22Rv1 (cell line): ENCODE measurements at regions not wholly inside any gene's neighbourhood (a gene's known extent, or its start where the extent isn't known, plus 50 kb on each side); places are given as distances from the start of the nearest gene placed in this dataset.

ENCODE experiments used
- H3K27ac ChIP-seq: fragments of 450-650 bp; 2 replicates; pipeline ENCODE4 v1.5.1; 2017
- ZFX ChIP-seq: fragments of 450-650 bp; IDR thresholded peaks from 2 replicates; pipeline ENCODE4 v1.6.1; 2017; ENCODE audit warnings: antibody characterized with exemption, borderline replicate concordance
- TF ChIP-seq, protein P1 (sequence below): fragments of 450-650 bp; IDR thresholded peaks from 2 replicates; pipeline ENCODE4 v1.5.1; 2017; ENCODE audit warnings: mild to moderate bottlenecking

DNA sequence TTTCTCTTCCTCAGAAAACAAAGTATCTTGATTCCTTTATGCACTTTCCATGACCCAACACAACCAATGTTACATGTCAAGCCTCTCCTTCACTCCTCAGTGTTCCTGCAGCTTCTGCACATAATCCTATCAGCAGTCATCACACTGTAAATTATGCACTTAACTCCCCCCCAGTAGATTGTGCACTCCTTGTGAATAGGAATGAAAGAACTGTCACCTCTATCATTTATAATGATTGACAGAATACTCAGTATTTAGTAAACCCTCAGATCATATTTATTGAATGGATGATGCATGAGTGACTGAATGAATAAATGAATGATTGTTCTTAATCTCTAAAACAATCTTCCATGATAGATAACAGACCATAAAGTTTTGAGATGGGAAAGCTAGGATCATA lies 253.3 kb downstream of the HS3ST1 start:
- TF ChIP-seq ZFX = no peak
- TF ChIP-seq, protein P1, sequence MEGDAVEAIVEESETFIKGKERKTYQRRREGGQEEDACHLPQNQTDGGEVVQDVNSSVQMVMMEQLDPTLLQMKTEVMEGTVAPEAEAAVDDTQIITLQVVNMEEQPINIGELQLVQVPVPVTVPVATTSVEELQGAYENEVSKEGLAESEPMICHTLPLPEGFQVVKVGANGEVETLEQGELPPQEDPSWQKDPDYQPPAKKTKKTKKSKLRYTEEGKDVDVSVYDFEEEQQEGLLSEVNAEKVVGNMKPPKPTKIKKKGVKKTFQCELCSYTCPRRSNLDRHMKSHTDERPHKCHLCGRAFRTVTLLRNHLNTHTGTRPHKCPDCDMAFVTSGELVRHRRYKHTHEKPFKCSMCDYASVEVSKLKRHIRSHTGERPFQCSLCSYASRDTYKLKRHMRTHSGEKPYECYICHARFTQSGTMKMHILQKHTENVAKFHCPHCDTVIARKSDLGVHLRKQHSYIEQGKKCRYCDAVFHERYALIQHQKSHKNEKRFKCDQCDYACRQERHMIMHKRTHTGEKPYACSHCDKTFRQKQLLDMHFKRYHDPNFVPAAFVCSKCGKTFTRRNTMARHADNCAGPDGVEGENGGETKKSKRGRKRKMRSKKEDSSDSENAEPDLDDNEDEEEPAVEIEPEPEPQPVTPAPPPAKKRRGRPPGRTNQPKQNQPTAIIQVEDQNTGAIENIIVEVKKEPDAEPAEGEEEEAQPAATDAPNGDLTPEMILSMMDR = no peak
- no peak overlapping the region for H3K27ac ChIP-seq

DNA sequence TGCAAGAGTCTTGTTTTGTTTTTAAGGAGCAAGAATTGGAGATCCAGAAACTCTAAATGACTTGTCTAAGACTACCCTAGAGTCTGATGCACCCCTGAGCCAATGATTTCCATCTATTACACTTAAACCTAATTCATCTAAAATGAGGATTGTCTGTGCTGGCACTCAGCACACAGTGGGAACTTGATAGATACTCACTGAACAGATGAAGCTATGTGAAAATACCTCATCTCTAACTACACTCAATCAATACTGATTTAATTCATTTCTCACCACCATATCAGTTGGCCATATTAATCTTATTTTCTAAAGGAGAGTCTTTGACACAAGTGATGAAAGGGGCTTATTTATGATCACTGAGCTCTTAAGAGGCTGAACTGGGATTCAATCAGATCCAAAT lies 262.1 kb downstream of the HS3ST1 start:
- TF ChIP-seq, protein P1 = no peak
- TF ChIP-seq ZFX = no peak
- H3K27ac ChIP-seq = no peak overlapping the region

DNA sequence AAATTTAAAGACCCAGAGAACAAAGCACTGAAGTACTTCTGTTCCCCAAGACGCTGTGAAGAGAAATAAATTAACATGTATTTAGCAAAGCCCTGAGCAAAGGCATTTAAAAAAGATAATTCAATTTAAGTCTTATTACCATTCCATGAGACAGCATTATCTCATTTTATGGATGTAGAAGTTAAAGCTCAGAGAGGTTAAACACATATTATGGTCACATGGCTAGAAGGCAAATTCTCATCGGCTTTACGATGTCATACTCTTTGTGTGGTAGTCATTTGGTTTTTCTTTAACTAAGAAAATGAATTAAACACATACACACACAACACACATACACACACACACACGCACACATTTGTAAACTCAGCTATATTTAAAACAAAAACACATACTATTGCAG lies 262.7 kb downstream of the HS3ST1 start:
- TF ChIP-seq, protein P1 = no peak
- no peak for TF ChIP-seq ZFX
- H3K27ac ChIP-seq = no peak overlapping the region

DNA sequence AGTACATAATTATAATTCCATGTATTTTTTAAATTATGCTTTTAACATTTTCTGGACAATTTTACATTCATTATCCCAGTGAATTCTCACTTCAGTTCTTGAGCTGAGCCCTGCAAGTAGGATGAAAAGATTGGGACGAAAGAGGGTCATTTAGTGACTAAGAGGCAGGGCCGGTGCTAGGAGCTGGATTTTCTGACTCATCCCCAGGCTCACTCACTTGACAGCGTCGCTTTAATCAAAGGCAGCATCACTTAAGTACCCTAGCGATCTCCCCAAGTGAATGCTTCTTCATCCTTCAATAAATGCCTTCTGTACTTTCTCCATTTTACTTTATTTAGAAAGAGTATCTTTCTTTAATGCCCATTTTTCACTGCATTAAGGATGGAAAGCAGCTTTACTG lies 263.6 kb downstream of the HS3ST1 start:
- no peak overlapping the region for H3K27ac ChIP-seq
- TF ChIP-seq, protein P1 = no peak
- TF ChIP-seq ZFX = no peak

DNA sequence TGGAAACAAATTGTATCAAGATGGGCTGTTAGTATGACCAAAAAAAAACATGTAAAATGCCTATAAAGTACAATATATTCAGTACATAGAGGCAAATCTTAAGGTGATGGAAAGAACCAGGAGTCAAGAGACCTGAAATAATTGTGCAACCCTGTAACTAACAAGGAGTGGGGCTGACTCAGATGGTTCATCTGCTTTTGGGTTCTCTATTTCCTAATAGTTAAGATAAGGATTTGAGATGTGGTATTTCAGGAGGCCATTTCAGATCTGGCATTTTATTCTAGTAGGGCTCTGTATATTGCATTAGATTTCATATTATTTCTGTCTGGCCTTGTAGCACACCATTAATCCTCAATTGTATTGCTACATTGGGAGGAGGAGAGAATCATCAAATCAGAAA lies 268.4 kb downstream of the HS3ST1 start:
- TF ChIP-seq, protein P1 = no peak
- no peak for TF ChIP-seq ZFX
- no peak overlapping the region for H3K27ac ChIP-seq

DNA sequence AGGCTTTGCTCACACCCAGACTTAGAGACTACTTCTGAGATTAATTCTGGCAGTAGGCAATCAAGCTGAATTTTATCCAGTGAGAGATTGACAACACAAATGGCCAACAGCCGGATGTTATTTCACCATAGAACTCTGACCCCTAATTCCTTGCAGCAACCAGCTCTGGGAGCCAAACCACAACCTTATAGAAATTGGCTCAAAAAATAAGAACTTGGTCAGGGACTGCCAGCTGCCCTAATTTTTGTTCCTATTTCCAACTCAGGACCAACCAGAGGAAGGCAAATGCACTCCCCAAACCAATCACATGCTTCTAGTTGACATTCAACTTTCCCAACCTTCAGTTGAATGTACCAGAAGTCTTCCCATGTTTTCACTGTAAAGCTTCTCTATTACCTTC lies 269.7 kb downstream of the HS3ST1 start:
- no peak overlapping the region for H3K27ac ChIP-seq
- TF ChIP-seq ZFX = no peak
- TF ChIP-seq, protein P1 = no peak

DNA sequence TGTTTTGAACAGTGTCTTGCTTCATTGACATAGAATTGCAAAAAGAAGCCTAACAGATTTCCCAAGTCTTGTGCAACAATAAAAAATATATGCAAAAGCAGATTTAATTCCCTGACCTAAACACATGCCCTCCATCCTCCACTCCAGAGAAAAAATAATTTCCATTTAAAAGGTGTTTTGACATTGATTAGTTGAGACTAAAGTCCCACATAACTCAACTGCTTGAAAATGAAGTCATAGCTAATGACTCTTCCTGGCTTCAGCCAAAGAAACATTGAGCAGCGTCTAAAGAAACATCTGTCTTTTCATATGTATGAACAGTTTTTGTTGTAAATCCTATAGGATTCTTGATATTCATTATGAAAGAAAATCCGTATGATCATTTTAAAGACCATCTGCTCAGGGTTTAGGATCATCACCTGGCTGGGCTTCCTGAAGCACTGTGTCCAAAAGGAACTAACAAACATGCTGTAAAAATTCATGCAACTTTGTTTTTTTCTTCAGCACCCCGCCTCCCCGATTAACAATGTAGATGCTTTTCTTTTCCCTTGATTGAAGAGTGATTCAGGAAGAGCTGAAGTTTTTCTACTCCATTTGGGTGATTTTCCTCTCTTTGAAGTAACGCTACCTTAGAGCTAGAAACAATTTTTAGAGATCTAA lies 273.4 kb downstream of the HS3ST1 start:
- no peak for TF ChIP-seq ZFX
- TF ChIP-seq, protein P1 = no peak
- H3K27ac ChIP-seq = no peak overlapping the region
